ENCODE measurements at regions not wholly inside any gene's neighbourhood (a gene's known extent, or its start where the extent isn't known, plus 50 kb on each side); places are given as distances from the start of the nearest gene placed in this dataset.

DNA sequence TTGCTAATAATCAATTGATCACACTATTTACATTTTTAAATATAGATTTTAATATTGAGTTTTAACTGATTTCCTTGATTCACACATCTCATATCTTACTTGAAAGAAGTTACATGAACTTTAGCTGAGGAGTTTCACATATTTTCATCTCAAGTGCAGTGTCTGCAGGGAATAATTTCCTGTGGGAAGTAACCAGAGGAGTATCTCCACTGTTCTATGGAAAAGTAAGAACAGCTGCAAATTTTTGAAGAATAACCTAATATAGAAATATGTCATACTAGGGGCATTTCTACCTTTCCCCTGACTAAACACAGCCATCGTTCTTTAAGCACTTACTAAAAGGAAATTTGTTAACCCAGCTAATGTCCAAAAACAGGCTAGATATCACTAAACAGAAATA lies 546.4 kb downstream of the EFNA5 start:
- DNase-seq (ENCODE audit: low read depth) (no peak), FAIRE-seq (no peak)
- no peak overlapping the region for H3K9ac ChIP-seq (ENCODE audit: low read length)
- no peaks in the 10 kb centered on the region for H3K27me3 ChIP-seq (ENCODE audit: insufficient read depth, low read length)
- no peak overlapping the region for H3K27ac ChIP-seq (ENCODE audit: low read depth, low read length)
- H3K27ac Mint-ChIP-seq (ENCODE audit: unreplicated experiment), result no peak overlapping the region
- no peak overlapping the region for H3K4me3 Mint-ChIP-seq (ENCODE audit: unreplicated experiment)
- no peaks in the 10 kb centered on the region for H3K4me1 ChIP-seq (ENCODE audit: insufficient read depth, low read length)
- no peak overlapping the region for H2AFZ ChIP-seq (ENCODE audit: low read depth, low read length)
- no peaks in the 10 kb centered on the region for H3K27me3 Mint-ChIP-seq (ENCODE audit: low read depth, unreplicated experiment)
- H3K4me3 ChIP-seq (ENCODE audit: insufficient read depth, low read depth, low read length), result no peak overlapping the region
- no peaks in the 10 kb centered on the region for H3K9me3 Mint-ChIP-seq (ENCODE audit: unreplicated experiment)
- H3K79me2 ChIP-seq (ENCODE audit: insufficient read depth, low read length), result no peaks in the 10 kb centered on the region
- H3K36me3 ChIP-seq (ENCODE audit: insufficient read depth, low read length), result no peaks in the 10 kb centered on the region
- H3K4me1 Mint-ChIP-seq (ENCODE audit: low read depth, unreplicated experiment), result peaks cover 10% of the 10 kb centered on the region
- H4K20me1 ChIP-seq (ENCODE audit: insufficient read depth, low read length), result no peaks in the 10 kb centered on the region
- no peak overlapping the region for H3K4me2 ChIP-seq (ENCODE audit: low read length)
- no peaks in the 10 kb centered on the region for H3K36me3 Mint-ChIP-seq (ENCODE audit: low read depth, unreplicated experiment)
- no peaks in the 10 kb centered on the region for H3K9me3 ChIP-seq (ENCODE audit: insufficient read depth, low read depth, low read length)
- TF ChIP-seq EZH2 (IDR thresholded peaks at IDR 0.05; ENCODE audit: insufficient read depth, low read length), result no peak
- TF ChIP-seq, protein P1, sequence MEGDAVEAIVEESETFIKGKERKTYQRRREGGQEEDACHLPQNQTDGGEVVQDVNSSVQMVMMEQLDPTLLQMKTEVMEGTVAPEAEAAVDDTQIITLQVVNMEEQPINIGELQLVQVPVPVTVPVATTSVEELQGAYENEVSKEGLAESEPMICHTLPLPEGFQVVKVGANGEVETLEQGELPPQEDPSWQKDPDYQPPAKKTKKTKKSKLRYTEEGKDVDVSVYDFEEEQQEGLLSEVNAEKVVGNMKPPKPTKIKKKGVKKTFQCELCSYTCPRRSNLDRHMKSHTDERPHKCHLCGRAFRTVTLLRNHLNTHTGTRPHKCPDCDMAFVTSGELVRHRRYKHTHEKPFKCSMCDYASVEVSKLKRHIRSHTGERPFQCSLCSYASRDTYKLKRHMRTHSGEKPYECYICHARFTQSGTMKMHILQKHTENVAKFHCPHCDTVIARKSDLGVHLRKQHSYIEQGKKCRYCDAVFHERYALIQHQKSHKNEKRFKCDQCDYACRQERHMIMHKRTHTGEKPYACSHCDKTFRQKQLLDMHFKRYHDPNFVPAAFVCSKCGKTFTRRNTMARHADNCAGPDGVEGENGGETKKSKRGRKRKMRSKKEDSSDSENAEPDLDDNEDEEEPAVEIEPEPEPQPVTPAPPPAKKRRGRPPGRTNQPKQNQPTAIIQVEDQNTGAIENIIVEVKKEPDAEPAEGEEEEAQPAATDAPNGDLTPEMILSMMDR (IDR thresholded peaks at IDR 0.05; ENCODE audit: insufficient read depth, low read depth, low read length), result no peak

DNA sequence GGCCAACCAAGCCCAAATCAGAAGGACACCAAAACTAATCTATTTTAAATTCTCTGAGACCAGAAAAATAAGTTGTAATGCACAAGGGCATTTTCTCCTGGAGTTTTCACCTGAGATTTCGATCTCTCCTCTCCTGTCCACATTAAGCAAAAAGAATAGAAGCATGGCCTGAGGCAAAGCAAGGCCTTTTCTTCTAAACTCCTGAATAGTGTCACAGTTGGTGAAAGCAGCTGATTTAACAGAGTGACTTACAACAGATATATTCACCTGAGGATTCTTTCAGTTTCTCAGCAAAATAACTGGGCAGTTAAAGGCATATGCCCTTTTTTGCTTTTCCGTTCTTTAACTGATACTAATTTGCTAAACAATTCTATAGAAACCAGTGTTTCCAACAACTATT lies 547.7 kb downstream of the EFNA5 start:
- peaks cover 12% of the 10 kb centered on the region for H3K4me1 Mint-ChIP-seq (ENCODE audit: low read depth, unreplicated experiment)
- no peak overlapping the region for H3K4me3 Mint-ChIP-seq (ENCODE audit: unreplicated experiment)
- Histone ChIP-seq H3K27me3 (ENCODE audit: insufficient read depth, low read length) (no peaks in the 10 kb centered on the region), H3K4me3 (ENCODE audit: insufficient read depth, low read depth, low read length) (no peak overlapping the region), H3K4me1 (ENCODE audit: insufficient read depth, low read length) (no peaks in the 10 kb centered on the region), H3K9ac (ENCODE audit: low read length) (no peak overlapping the region), H4K20me1 (ENCODE audit: insufficient read depth, low read length) (no peaks in the 10 kb centered on the region), H3K9me3 (ENCODE audit: insufficient read depth, low read depth, low read length) (no peaks in the 10 kb centered on the region), H3K4me2 (ENCODE audit: low read length) (no peak overlapping the region), H2AFZ (ENCODE audit: low read depth, low read length) (no peak overlapping the region), H3K79me2 (ENCODE audit: insufficient read depth, low read length) (no peaks in the 10 kb centered on the region), H3K36me3 (ENCODE audit: insufficient read depth, low read length) (no peaks in the 10 kb centered on the region), H3K27ac (ENCODE audit: low read depth, low read length) (no peak overlapping the region)
- no peaks in the 10 kb centered on the region for H3K36me3 Mint-ChIP-seq (ENCODE audit: low read depth, unreplicated experiment)
- DNase-seq (ENCODE audit: low read depth), result no peak
- H3K27ac Mint-ChIP-seq (ENCODE audit: unreplicated experiment), result no peak overlapping the region
- no peak for FAIRE-seq
- no peaks in the 10 kb centered on the region for H3K27me3 Mint-ChIP-seq (ENCODE audit: low read depth, unreplicated experiment)
- TF ChIP-seq, protein P1 (IDR thresholded peaks at IDR 0.05; ENCODE audit: insufficient read depth, low read depth, low read length), result no peak
- no peak for TF ChIP-seq EZH2 (IDR thresholded peaks at IDR 0.05; ENCODE audit: insufficient read depth, low read length)
- no peaks in the 10 kb centered on the region for H3K9me3 Mint-ChIP-seq (ENCODE audit: unreplicated experiment)

DNA sequence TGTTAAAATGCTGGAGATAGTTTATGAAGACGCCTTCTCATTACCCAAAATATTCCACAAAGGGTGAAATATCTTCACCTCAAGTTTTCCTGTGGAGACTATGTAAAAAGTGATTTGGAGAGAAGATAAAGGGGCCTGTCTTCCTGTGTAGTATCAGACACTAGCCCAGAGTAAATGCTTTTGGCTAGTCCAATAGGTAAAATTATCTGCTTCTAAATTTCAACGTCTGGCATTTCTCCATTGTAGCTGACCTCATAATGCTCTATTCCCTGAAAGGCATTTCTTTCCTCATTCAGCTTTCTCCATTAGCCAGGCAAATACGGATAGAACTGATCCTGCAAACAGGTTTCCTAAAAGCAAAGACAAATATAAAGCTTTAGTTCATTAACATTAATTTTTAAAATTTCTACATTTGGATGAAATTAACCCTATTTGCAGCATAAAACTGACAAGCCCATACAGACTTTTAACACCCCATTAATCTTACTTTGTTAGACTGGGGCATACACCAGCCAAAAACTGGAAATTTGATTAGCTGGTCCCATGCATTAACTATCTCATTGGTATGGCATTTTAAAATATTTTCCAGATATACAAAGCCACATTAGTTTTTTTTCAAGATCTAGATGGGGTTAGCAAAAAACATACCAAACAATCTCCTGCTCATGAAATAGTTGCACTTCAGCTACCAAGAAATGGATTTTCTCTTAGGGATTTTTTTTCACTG lies 548.8 kb downstream of the EFNA5 start:
- no peaks in the 10 kb centered on the region for H3K27me3 ChIP-seq (ENCODE audit: insufficient read depth, low read length)
- no peaks in the 10 kb centered on the region for H4K20me1 ChIP-seq (ENCODE audit: insufficient read depth, low read length)
- Mint-ChIP-seq H3K27ac (ENCODE audit: unreplicated experiment) (no peak overlapping the region), H3K4me1 (ENCODE audit: low read depth, unreplicated experiment) (peaks cover 12% of the 10 kb centered on the region), H3K36me3 (ENCODE audit: low read depth, unreplicated experiment) (no peaks in the 10 kb centered on the region), H3K4me3 (ENCODE audit: unreplicated experiment) (no peak overlapping the region), H3K9me3 (ENCODE audit: unreplicated experiment) (no peaks in the 10 kb centered on the region), H3K27me3 (ENCODE audit: low read depth, unreplicated experiment) (no peaks in the 10 kb centered on the region)
- H3K4me3 ChIP-seq (ENCODE audit: insufficient read depth, low read depth, low read length), result no peak overlapping the region
- no peaks in the 10 kb centered on the region for H3K79me2 ChIP-seq (ENCODE audit: insufficient read depth, low read length)
- no peaks in the 10 kb centered on the region for H3K36me3 ChIP-seq (ENCODE audit: insufficient read depth, low read length)
- FAIRE-seq, result no peak
- no peaks in the 10 kb centered on the region for H3K9me3 ChIP-seq (ENCODE audit: insufficient read depth, low read depth, low read length)
- no peak overlapping the region for H3K4me2 ChIP-seq (ENCODE audit: low read length)
- no peak overlapping the region for H3K27ac ChIP-seq (ENCODE audit: low read depth, low read length)
- no peak overlapping the region for H3K9ac ChIP-seq (ENCODE audit: low read length)
- H3K4me1 ChIP-seq (ENCODE audit: insufficient read depth, low read length), result no peaks in the 10 kb centered on the region
- DNase-seq (ENCODE audit: low read depth), result no peak
- no peak for TF ChIP-seq EZH2 (IDR thresholded peaks at IDR 0.05; ENCODE audit: insufficient read depth, low read length)
- TF ChIP-seq, protein P1 (IDR thresholded peaks at IDR 0.05; ENCODE audit: insufficient read depth, low read depth, low read length), result no peak
- no peak overlapping the region for H2AFZ ChIP-seq (ENCODE audit: low read depth, low read length)

All from astrocyte (in vitro differentiated cells and primary cell).